IMR-90 (cell line): ENCODE measurements at regions not wholly inside any gene's neighbourhood (a gene's known extent, or its start where the extent isn't known, plus 50 kb on each side); places are given as distances from the start of the nearest gene placed in this dataset.

ENCODE experiments used
- ATAC-seq: fragments of 200-7000 bp; cut with Tn5 transposase; 2 replicates; pipeline ENCODE4 v1.9.1; 2020; ENCODE audit warnings: low read depth, mild to moderate bottlenecking, moderate library complexity
- BruUV-seq: library from RNA; stranded (reverse); fragments of 400-500 nt; replicated peaks from 2 replicates; lab custom pipeline; 2021; lab: Mats Ljungman, UMichigan
- CTCF ChIA-PET: fragments of 300-600 bp; formaldehyde crosslinking; extraction: SDS; loops from one replicate; lab custom pipeline; 2021; ENCODE audit warnings: antibody characterized with exemption; lab: Yijun Ruan, JAX
- POLR2A ChIA-PET: fragments of 300-600 bp; sonication (Branson Sonifier 250); formaldehyde crosslinking; loops from one replicate; lab custom pipeline; 2022; ENCODE audit warnings: antibody characterized with exemption; ENCODE audit not compliant: unreplicated experiment; lab: Charles Lee
- DNase-seq: peaks from one replicate; pipeline ENCODE4 v3.0.0; 2013
- H2AFZ ChIP-seq: replicated peaks from 2 replicates; pipeline ENCODE3; 2013; ENCODE audit warnings: low read length, mild to moderate bottlenecking; ENCODE audit not compliant: poor library complexity
- H2AK5ac ChIP-seq: 2 replicates; pipeline ENCODE4 v1.6.1; 2013; ENCODE audit warnings: low read depth, low read length, inconsistent platforms
- H2AK9ac ChIP-seq: replicated peaks from 2 replicates; pipeline ENCODE3; 2013; ENCODE audit warnings: mild to moderate bottlenecking, low read depth, low read length, moderate library complexity; ENCODE audit not compliant: poor library complexity
- H2BK120ac ChIP-seq: 2 replicates; pipeline ENCODE4 v1.6.1; 2013; ENCODE audit warnings: low read depth, low read length, inconsistent platforms
- H2BK15ac ChIP-seq: 3 replicates; pipeline ENCODE4 v1.6.1; 2013; ENCODE audit warnings: low read depth, low read length, inconsistent platforms
- H2BK20ac ChIP-seq: 2 replicates; pipeline ENCODE4 v1.6.1; 2013; ENCODE audit warnings: low read depth, mild to moderate bottlenecking, inconsistent platforms, low read length, moderate library complexity
- H2BK5ac ChIP-seq: 2 replicates; pipeline ENCODE4 v1.6.1; 2013; ENCODE audit warnings: mild to moderate bottlenecking, low read depth, low read length, inconsistent platforms; ENCODE audit not compliant: poor library complexity, severe bottlenecking
- H3K14ac ChIP-seq: replicated peaks from 2 replicates; pipeline ENCODE4 v1.6.1; 2013; ENCODE audit warnings: low read depth, low read length, inconsistent platforms
- H3K18ac ChIP-seq: 2 replicates; pipeline ENCODE4 v1.6.1; 2013; ENCODE audit warnings: low read depth, low read length, control low read depth
- H3K23ac ChIP-seq: 2 replicates; pipeline ENCODE4 v1.6.1; 2013; ENCODE audit warnings: low read depth, low read length, inconsistent platforms
- H3K27ac ChIP-seq: 2 replicates; pipeline ENCODE4 v1.5.1; 2013; ENCODE audit warnings: mild to moderate bottlenecking, control low read depth, low read length; ENCODE audit not compliant: insufficient read depth
- H3K27me3 ChIP-seq: 2 replicates; pipeline ENCODE4 v1.6.1; 2013; ENCODE audit warnings: low read length; ENCODE audit not compliant: control insufficient read depth, insufficient read depth
- H3K36me3 ChIP-seq: 2 replicates; pipeline ENCODE4 v1.6.1; 2013; ENCODE audit warnings: low read length, mixed read lengths; ENCODE audit not compliant: control insufficient read depth, insufficient read depth
- H3K4ac ChIP-seq: 2 replicates; pipeline ENCODE4 v1.6.1; 2013; ENCODE audit warnings: low read depth, low read length, inconsistent platforms
- H3K4me1 ChIP-seq: 2 replicates; pipeline ENCODE4 v1.6.1; 2013; ENCODE audit warnings: low read length, mixed read lengths; ENCODE audit not compliant: control insufficient read depth, insufficient read depth
- H3K4me2 ChIP-seq: 2 replicates; pipeline ENCODE4 v1.6.1; 2013; ENCODE audit warnings: low read depth, mild to moderate bottlenecking, control low read depth, low read length, moderate library complexity
- H3K4me3 ChIP-seq: 2 replicates; pipeline ENCODE4 v1.5.1; 2013; ENCODE audit warnings: low read depth, mild to moderate bottlenecking, control low read depth, low read length, moderate library complexity; ENCODE audit not compliant: insufficient read depth
- H3K56ac ChIP-seq: 2 replicates; pipeline ENCODE4 v1.6.1; 2013; ENCODE audit warnings: low read length, inconsistent platforms; ENCODE audit not compliant: insufficient read depth; ENCODE audit errors: extremely low read depth
- H3K79me1 ChIP-seq, 2 experiments: 2 replicates each; pipeline ENCODE4 v1.6.1; 2013; ENCODE audit warnings: low read length in 2 of 2, inconsistent platforms in 1 of 2, low read depth in 1 of 2
- H3K9ac ChIP-seq: 2 replicates; pipeline ENCODE4 v1.6.1; 2013; ENCODE audit warnings: low read depth, low read length, control low read depth
- H3K9me1 ChIP-seq: 2 replicates; pipeline ENCODE4 v1.6.1; 2013; ENCODE audit warnings: low read length, inconsistent platforms; ENCODE audit not compliant: insufficient read depth
- H3K9me3 ChIP-seq: 2 replicates; pipeline ENCODE4 v1.6.1; 2013; ENCODE audit warnings: low read length; ENCODE audit not compliant: control insufficient read depth, insufficient read depth
- H4K20me1 ChIP-seq: 2 replicates; pipeline ENCODE4 v1.6.1; 2013; ENCODE audit warnings: low read length, inconsistent platforms; ENCODE audit not compliant: insufficient read depth
- H4K5ac ChIP-seq: 2 replicates; pipeline ENCODE4 v1.6.1; 2013; ENCODE audit warnings: mild to moderate bottlenecking, low read depth, low read length, control low read depth
- H4K8ac ChIP-seq, 2 experiments: 2 replicates each; pipeline ENCODE4 v1.6.1; 2013; ENCODE audit warnings: low read depth in 2 of 2, low read length in 2 of 2, control low read depth in 1 of 2, inconsistent platforms in 1 of 2
- H4K91ac ChIP-seq: 2 replicates; pipeline ENCODE4 v1.6.1; 2013; ENCODE audit warnings: low read depth, low read length, inconsistent platforms; ENCODE audit not compliant: insufficient read depth
- BHLHE40 ChIP-seq: fragments of 150-350 bp; IDR thresholded peaks from 2 replicates; pipeline ENCODE4 v1.6.1; 2016; ENCODE audit warnings: mild to moderate bottlenecking, low read depth, low read length
- CEBPB ChIP-seq: IDR thresholded peaks from 2 replicates; pipeline ENCODE4 v1.6.1; 2012; ENCODE audit warnings: low read depth, low read length, improper control_type of control experiment
- CHD1 ChIP-seq: IDR thresholded peaks from 2 replicates; pipeline ENCODE4 v1.6.1; 2012; ENCODE audit warnings: low read depth, low read length, improper control_type of control experiment
- MXI1 ChIP-seq: IDR thresholded peaks from 2 replicates; pipeline ENCODE4 v1.6.1; 2012; ENCODE audit warnings: low read depth, mild to moderate bottlenecking, low read length, moderate library complexity, borderline replicate concordance
- POLR2A ChIP-seq: IDR thresholded peaks from 2 replicates; pipeline ENCODE4 v1.6.1; 2012; ENCODE audit warnings: mild to moderate bottlenecking, low read depth, low read length
- RCOR1 ChIP-seq: IDR thresholded peaks from 2 replicates; pipeline ENCODE4 v1.6.1; 2012; ENCODE audit warnings: mild to moderate bottlenecking, low read length, improper control_type of control experiment; ENCODE audit not compliant: insufficient replicate concordance
- RFX5 ChIP-seq: IDR thresholded peaks from 2 replicates; pipeline ENCODE4 v1.8.0; 2012; ENCODE audit warnings: low read depth, mild to moderate bottlenecking, low read length, moderate library complexity
- SMC3 ChIP-seq: fragments of 150-350 bp; IDR thresholded peaks from 2 replicates; pipeline ENCODE4 v1.6.1; 2016; ENCODE audit warnings: low read depth, mild to moderate bottlenecking, antibody characterized with exemption, low read length, moderate library complexity
- WGBS, 2 experiments: methylation state at CpG; one replicate each; pipeline versions ENCODE4 v1.1.5 to v1.1.7; 2013; ENCODE audit warnings: missing lambda C conversion rate in 2 of 2; ENCODE audit not compliant: insufficient read length in 1 of 2; ENCODE audit errors: extremely low coverage in 2 of 2; 5-methylcytosine and 5-hydroxymethylcytosine counted together
- dilution Hi-C: fragments of 300-500 bp; cut with HindIII; formaldehyde crosslinking; loops from one replicate; pipeline ENCODE4 v1.14.3; 2018; ENCODE audit warnings: low sequenced_read_pairs; ENCODE audit not compliant: unreplicated experiment
- in situ Hi-C: fragments of 300-500 bp; cut with MboI; formaldehyde crosslinking; loops from 3 replicates; pipeline ENCODE4 v1.14.3; 2019; ENCODE audit warnings: low sequenced_read_pairs, inconsistent platforms, mixed read lengths
- intact Hi-C: fragments of 100-400 bp; cut with micrococcal nuclease; formaldehyde crosslinking; loops from 2 replicates; pipeline ENCODE4 v1.10.0; 2022
- TF ChIP-seq, protein P1 (sequence below): conservative IDR thresholded peaks from 2 replicates; pipeline ENCODE4 v1.5.1; 2012; ENCODE audit warnings: mild to moderate bottlenecking, low read depth, low read length, improper control_type of control experiment
- TF ChIP-seq, protein P2 (sequence below): fragments of 150-350 bp; IDR thresholded peaks from 2 replicates; pipeline ENCODE4 v1.6.1; 2017; ENCODE audit warnings: mild to moderate bottlenecking, antibody characterized with exemption, low read length, low read depth

DNA sequence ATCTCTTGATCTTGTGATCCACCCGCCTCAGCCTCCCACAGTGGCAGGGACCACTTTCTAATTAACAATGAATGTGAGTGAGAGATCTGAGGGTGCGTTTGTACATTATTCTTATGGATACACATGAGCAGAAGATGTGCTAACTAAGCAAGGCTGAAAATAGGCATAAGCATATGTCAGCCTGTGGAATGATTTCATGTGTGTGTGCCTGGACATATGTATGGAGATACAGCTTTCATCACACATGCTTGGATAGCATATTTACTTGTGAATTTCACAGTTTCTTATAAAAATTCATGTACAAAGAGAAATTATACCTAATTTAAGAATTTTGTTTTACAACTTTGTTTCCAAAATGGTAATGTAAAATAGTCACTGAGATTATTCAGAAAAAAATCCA, 565.6 kb downstream of the MTRR start:
- Histone ChIP-seq H3K14ac (no peak overlapping the region), H2AK9ac (no peak overlapping the region), H2BK15ac (no peak overlapping the region), H3K27me3 (no peaks in the 10 kb centered on the region), H2BK5ac (no peak overlapping the region), H3K23ac (no peak overlapping the region), H3K36me3 (no peaks in the 10 kb centered on the region), H4K5ac (no peak overlapping the region), H3K27ac (no peak overlapping the region), H3K4me2 (no peak overlapping the region), H3K4me3 (no peak overlapping the region), H3K9me3 (no peaks in the 10 kb centered on the region), H4K8ac (no peak overlapping the region), H3K79me1 (no peaks in the 10 kb centered on the region), H3K4me1 (no peaks in the 10 kb centered on the region), H4K91ac (no peak overlapping the region), H2BK20ac (no peak overlapping the region), H3K56ac (no peak overlapping the region), H3K18ac (no peak overlapping the region), H2AK5ac (no peak overlapping the region), H4K20me1 (no peaks in the 10 kb centered on the region), H3K4ac (no peak overlapping the region), H3K9ac (no peak overlapping the region), H3K9me1 (no peaks in the 10 kb centered on the region), H2AFZ (no peak overlapping the region), H2BK120ac (no peak overlapping the region)
- ATAC-seq (no peak), DNase-seq (no peak)
- BruUV-seq = no TSS peak
- ChIA-PET POLR2A (interaction anchor here (0.6 kb wide), 1 partner anchor 579 kb away, joined by 6 read pairs; no protein-coding TSS in a partner anchor), CTCF (no interaction called here)
- intact Hi-C loops (no loop called here), in situ Hi-C loops (no loop called here), dilution Hi-C loops (no loop called here)
- no CpG with 5 or more reads among the region's 2 CpGs for WGBS, 2 experiments
- TF ChIP-seq BHLHE40 = no peak
- no peak for TF ChIP-seq MXI1
- TF ChIP-seq RFX5 = no peak
- TF ChIP-seq SMC3 = no peak
- TF ChIP-seq CEBPB = no peak
- no peak for TF ChIP-seq CHD1
- TF ChIP-seq, protein P1, sequence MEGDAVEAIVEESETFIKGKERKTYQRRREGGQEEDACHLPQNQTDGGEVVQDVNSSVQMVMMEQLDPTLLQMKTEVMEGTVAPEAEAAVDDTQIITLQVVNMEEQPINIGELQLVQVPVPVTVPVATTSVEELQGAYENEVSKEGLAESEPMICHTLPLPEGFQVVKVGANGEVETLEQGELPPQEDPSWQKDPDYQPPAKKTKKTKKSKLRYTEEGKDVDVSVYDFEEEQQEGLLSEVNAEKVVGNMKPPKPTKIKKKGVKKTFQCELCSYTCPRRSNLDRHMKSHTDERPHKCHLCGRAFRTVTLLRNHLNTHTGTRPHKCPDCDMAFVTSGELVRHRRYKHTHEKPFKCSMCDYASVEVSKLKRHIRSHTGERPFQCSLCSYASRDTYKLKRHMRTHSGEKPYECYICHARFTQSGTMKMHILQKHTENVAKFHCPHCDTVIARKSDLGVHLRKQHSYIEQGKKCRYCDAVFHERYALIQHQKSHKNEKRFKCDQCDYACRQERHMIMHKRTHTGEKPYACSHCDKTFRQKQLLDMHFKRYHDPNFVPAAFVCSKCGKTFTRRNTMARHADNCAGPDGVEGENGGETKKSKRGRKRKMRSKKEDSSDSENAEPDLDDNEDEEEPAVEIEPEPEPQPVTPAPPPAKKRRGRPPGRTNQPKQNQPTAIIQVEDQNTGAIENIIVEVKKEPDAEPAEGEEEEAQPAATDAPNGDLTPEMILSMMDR = no peak
- TF ChIP-seq RCOR1 = no peak
- TF ChIP-seq, protein P2, sequence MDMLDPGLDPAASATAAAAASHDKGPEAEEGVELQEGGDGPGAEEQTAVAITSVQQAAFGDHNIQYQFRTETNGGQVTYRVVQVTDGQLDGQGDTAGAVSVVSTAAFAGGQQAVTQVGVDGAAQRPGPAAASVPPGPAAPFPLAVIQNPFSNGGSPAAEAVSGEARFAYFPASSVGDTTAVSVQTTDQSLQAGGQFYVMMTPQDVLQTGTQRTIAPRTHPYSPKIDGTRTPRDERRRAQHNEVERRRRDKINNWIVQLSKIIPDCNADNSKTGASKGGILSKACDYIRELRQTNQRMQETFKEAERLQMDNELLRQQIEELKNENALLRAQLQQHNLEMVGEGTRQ = no peak
- no peak for TF ChIP-seq POLR2A
